ENCODE measurements at regions not wholly inside any gene's neighbourhood (a gene's known extent, or its start where the extent isn't known, plus 50 kb on each side); places are given as distances from the start of the nearest gene placed in this dataset.

GRCh38 chr16:59214455-59214854 lies 480.3 kb upstream of the GOT2 start:
- no peak overlapping the region for H3K4me3 ChIP-seq
- peaks cover 0 to 4% of the 10 kb centered on the region in 2 donors for H3K4me1 ChIP-seq
- H3K27ac ChIP-seq: no peak overlapping the region
- H3K9me3 ChIP-seq: no peaks in the 10 kb centered on the region
- intact Hi-C loops (cut with DNase I): no loop called here
- DNase-seq (ENCODE audit: low spot score in 2 of 2): no peak
- TF ChIP-seq, protein P1, sequence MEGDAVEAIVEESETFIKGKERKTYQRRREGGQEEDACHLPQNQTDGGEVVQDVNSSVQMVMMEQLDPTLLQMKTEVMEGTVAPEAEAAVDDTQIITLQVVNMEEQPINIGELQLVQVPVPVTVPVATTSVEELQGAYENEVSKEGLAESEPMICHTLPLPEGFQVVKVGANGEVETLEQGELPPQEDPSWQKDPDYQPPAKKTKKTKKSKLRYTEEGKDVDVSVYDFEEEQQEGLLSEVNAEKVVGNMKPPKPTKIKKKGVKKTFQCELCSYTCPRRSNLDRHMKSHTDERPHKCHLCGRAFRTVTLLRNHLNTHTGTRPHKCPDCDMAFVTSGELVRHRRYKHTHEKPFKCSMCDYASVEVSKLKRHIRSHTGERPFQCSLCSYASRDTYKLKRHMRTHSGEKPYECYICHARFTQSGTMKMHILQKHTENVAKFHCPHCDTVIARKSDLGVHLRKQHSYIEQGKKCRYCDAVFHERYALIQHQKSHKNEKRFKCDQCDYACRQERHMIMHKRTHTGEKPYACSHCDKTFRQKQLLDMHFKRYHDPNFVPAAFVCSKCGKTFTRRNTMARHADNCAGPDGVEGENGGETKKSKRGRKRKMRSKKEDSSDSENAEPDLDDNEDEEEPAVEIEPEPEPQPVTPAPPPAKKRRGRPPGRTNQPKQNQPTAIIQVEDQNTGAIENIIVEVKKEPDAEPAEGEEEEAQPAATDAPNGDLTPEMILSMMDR (IDR thresholded peaks at IDR 0.05): no peak
- H3K27me3 ChIP-seq: no peaks in the 10 kb centered on the region
- no peaks in the 10 kb centered on the region for H3K36me3 ChIP-seq

DNA sequence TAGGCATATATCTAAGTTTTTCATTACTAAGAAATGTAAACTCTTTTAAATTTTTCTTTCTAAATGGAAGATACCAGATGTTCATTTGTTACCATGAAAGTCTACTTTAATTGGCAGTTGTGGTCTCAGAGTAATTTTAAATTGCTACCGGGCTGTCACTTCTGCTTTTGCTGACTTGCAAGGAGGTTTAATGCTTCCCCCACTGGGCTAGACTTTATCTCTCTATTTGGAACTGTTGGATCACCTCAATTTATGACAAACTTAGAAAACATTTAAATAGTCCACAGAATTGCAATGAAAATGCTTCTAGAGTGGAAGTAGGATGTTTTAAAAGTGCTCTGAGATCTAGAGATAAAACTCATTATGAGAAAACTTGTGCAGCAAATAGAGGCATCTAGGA lies 479.8 kb upstream of the GOT2 start:
- Histone ChIP-seq H3K27ac (no peak overlapping the region), H3K9me3 (no peaks in the 10 kb centered on the region), H3K4me3 (no peak overlapping the region), H3K27me3 (no peaks in the 10 kb centered on the region), H3K4me1 (peaks cover 0 to 4% of the 10 kb centered on the region in 2 donors), H3K36me3 (no peaks in the 10 kb centered on the region)
- TF ChIP-seq, protein P1 (IDR thresholded peaks at IDR 0.05): no peak
- no peak for DNase-seq (ENCODE audit: low spot score in 2 of 2)
- intact Hi-C loops (cut with DNase I): no loop called here

GRCh38 chr16:59212492-59213024 lies 478.4 kb upstream of the GOT2 start:
- Histone ChIP-seq H3K36me3 (no peaks in the 10 kb centered on the region), H3K4me3 (no peak overlapping the region), H3K27me3 (no peaks in the 10 kb centered on the region), H3K4me1 (peaks cover 0 to 4% of the 10 kb centered on the region in 2 donors), H3K9me3 (no peaks in the 10 kb centered on the region), H3K27ac (no peak overlapping the region)
- DNase-seq (ENCODE audit: low spot score in 2 of 2): no peak
- TF ChIP-seq, protein P1 (IDR thresholded peaks at IDR 0.05): no peak
- intact Hi-C loops (cut with DNase I): no loop called here

DNA sequence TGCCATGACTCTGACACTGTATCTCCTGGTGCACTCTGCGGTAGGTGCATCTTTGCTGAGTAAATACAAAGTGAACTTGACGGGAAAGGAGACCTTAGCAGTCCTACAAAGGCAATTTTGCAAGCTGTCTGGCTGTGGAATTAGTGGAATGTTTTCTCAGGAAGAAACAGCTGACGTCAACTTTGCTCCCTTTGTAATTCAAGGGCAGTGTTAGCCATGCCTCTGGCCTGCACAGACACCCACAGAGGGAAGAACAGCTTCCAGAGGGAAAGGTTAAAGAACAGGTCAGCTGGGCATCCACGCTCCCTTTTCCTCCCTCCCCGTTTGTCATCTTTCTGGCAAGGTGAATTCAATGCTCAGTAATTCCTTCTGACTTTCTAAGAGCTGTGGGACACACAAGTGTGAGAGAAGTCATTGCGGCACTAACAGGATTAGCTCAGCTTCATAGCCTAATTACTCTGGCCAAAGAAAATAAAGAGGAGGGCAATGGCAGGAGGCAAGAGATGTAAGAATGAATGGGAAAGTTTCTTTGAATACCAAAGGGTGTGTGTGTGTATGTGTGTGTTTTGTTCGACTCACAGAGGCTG lies 476.9 kb upstream of the GOT2 start:
- peaks cover 0 to 4% of the 10 kb centered on the region in 2 donors for H3K4me1 ChIP-seq
- H3K36me3 ChIP-seq: no peaks in the 10 kb centered on the region
- H3K27ac ChIP-seq: peak overlapping the region in 1 of 2 donors; percentile 5
- H3K4me3 ChIP-seq: peak overlapping the region in 1 of 2 donors; percentile 4
- no peaks in the 10 kb centered on the region for H3K9me3 ChIP-seq
- intact Hi-C loops (cut with DNase I): no loop called here
- DNase-seq (ENCODE audit: low spot score in 2 of 2): peak in 1 of 2 donors; percentile 61
- TF ChIP-seq, protein P1 (IDR thresholded peaks at IDR 0.05): no peak
- no peaks in the 10 kb centered on the region for H3K27me3 ChIP-seq

- Histone ChIP-seq H3K4me3 (no peak overlapping the region), H3K36me3 (no peaks in the 10 kb centered on the region), H3K27ac (no peak overlapping the region), H3K9me3 (no peaks in the 10 kb centered on the region), H3K4me1 (no peaks in the 10 kb centered on the region), H3K27me3 (no peaks in the 10 kb centered on the region)
- DNase-seq (ENCODE audit: low spot score in 2 of 2): no peak
- TF ChIP-seq, protein P1 (IDR thresholded peaks at IDR 0.05): no peak
- intact Hi-C loops (cut with DNase I): no loop called here
Observed at GRCh38 chr16:59205403-59205802, 471.3 kb upstream of the GOT2 start.
